ENCODE measurements at regions not wholly inside any gene's neighbourhood (a gene's known extent, or its start where the extent isn't known, plus 50 kb on each side); places are given as distances from the start of the nearest gene placed in this dataset.

DNA sequence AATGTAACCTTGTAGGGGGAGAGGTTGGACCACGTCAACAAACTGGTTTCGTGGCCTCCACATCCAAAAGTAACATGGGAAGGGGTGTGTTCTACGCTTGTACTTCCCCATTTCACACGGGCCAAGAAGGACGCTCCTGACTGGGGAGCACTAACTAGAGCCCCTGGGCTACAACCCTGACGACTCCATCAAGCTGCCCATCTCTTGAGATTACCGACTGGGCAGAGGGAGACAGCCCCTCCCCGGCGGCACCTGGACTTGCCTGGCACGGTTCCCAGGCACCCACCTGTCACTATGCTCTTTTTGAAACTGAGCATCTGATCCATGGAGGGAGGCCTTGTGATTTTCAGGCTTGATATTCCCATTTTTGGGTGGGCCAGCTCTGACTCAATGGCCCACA lies 68.5 kb downstream of the SHANK2 start:
- no peak for TF ChIP-seq CTCF (IDR thresholded peaks at IDR 0.05; ENCODE audit: control insufficient read depth, extremely low read depth, insufficient read depth)
- DNase-seq (ENCODE audit: low read depth), result no peak
- no peak overlapping the region for H3K4me3 ChIP-seq (ENCODE audit: low read depth, low read length)

DNA sequence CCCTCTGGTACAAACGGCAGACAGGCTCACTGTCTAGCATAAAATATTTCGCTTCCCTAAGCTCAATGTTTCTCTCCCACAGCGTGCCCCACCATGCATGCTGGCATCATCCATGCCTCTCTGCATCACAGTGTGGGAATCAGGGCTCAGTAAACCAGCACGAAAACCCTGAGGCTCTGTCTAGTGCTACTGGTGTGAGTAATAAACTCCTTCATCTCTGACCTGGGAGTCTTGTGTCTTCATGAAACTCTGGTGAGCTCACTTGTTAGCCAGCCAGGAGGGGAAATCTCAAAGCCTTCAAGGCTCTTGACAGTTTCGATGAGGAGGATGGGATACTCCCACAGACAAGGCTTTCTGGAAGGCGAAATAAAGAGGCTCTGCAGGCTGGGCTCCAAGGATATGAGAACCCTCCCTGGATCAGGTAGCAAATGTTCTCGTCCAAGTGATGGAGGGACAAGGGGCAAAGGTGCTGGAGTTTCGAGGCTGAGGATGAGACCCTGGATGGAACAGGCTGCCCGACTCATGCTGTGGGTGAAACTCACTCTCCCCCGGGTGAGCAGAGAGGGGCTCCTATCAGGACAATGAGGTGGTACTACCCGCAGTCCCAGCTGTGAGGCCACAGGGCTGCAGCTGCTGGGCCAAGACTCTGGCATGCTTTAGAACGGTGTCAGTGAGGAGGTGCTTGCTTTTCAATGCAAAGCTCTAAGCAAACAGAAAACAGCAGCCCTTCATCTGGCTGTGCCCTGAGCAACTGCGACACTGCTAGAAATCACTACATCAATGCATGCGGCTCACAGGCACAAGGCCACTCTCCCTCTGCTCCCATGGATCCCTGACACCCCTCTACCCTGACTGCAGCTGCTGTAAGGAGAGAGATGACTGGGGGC lies 69.3 kb downstream of the SHANK2 start:
- H3K4me3 ChIP-seq (ENCODE audit: low read depth, low read length), result no peak overlapping the region
- DNase-seq (ENCODE audit: low read depth), result no peak
- TF ChIP-seq CTCF (IDR thresholded peaks at IDR 0.05; ENCODE audit: control insufficient read depth, extremely low read depth, insufficient read depth), result no peak

DNA sequence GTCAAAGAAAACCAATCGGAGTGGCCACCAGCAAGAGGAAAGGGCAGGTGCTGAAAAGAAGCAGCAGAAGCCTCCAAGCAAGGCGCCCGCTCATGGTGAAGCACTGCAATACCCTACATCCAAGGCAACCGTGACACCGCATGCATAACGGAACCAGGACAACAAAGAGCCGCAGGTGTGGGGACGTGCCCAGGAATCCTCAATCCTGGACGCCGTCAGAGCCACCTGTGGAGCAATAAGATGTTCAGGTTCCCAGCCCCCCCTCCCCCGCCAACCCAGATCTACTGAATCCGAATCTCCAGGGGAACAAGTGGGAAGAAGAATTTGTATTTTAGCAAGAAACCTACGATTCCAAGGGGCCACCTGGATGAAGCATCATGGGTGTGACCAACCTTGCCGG lies 70.8 kb downstream of the SHANK2 start:
- no peak for TF ChIP-seq CTCF (IDR thresholded peaks at IDR 0.05; ENCODE audit: control insufficient read depth, extremely low read depth, insufficient read depth)
- no peak for DNase-seq (ENCODE audit: low read depth)
- no peak overlapping the region for H3K4me3 ChIP-seq (ENCODE audit: low read depth, low read length)

GRCh38 chr11:71180694-71181470 lies 71.5 kb downstream of the SHANK2 start:
- TF ChIP-seq CTCF (IDR thresholded peaks at IDR 0.05; ENCODE audit: control insufficient read depth, extremely low read depth, insufficient read depth), result no peak
- no peak overlapping the region for H3K4me3 ChIP-seq (ENCODE audit: low read depth, low read length)
- no peak for DNase-seq (ENCODE audit: low read depth)

- no peak for TF ChIP-seq CTCF (IDR thresholded peaks at IDR 0.05; ENCODE audit: control insufficient read depth, extremely low read depth, insufficient read depth)
- no peak for DNase-seq (ENCODE audit: low read depth)
- H3K4me3 ChIP-seq (ENCODE audit: low read depth, low read length), result no peak overlapping the region
Observed at GRCh38 chr11:71179877-71180605, 72.3 kb downstream of the SHANK2 start.

- no peak overlapping the region for H3K4me3 ChIP-seq (ENCODE audit: low read depth, low read length)
- no peak for TF ChIP-seq CTCF (IDR thresholded peaks at IDR 0.05; ENCODE audit: control insufficient read depth, extremely low read depth, insufficient read depth)
- DNase-seq (ENCODE audit: low read depth), result no peak
Observed at GRCh38 chr11:71178076-71178475, 74.3 kb downstream of the SHANK2 start.
